Left renal pelvis (tissue), 4 donors: ENCODE measurements at regions not wholly inside any gene's neighbourhood (a gene's known extent, or its start where the extent isn't known, plus 50 kb on each side); places are given as distances from the start of the nearest gene placed in this dataset.
"Not testable (repeated sequence)": the region's sequence is repeated elsewhere in the genome, so short reads cannot be mapped to it uniquely, and the experiment has no call there.

Experiments
- DNase-seq, 4 donors: peaks; one replicate each; pipeline ENCODE4 v3.0.0-alpha.2; 2013; ENCODE audit warnings: low read depth in 4 of 4, low spot score in 3 of 4

DNA sequence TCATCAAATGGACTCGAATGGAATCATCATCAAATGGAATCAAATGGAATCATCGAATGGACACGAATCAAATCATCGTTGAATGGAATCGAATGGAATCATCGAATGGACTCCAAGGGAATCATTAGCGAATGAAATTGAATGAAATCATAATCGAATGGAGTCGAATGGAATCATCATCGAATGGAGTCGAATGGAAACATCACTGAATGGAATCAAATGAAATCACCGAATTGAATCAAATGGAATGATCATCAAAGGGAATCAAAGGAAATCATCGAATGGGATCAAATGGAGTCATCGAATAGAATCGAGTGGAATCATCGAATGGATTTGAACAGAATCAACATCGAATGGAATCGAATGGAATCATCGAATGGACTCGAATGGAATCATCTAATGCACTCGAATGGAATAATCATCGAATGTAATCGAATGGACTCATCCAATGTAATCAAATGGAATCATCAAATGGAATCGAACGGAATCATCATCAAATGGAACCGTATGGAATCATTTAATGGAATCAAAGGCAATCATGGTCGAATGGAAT, 232.2 kb downstream of the SHCBP1 start:
- DNase-seq = not testable (repeated sequence)

GRCh38 chr16:46388354-46388753, 232.8 kb downstream of the SHCBP1 start:
- DNase-seq = not testable (repeated sequence)

DNA sequence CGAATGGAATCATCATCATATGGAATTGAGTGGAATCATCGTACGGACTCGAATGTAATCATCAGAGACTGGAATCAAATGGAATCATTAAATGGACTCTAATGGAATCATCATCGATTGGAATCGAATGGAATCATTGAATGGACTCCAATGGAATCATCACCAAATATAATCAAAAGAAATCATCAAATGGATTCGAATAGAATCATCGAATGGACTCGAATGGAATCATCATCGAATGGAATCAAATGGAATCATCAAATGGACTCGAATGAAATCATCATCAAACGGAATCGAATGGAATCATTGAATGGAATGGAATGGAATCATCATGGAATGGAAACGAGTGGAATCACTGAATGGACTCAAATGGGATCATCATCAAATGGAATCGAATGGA, 233.5 kb downstream of the SHCBP1 start:
- DNase-seq = not testable (repeated sequence)

- not testable (repeated sequence) for DNase-seq
These were observed 234.2 kb downstream of the SHCBP1 start for GRCh38 chr16:46386805-46387620.

- DNase-seq = not testable (repeated sequence)
These were observed 234.9 kb downstream of the SHCBP1 start for GRCh38 chr16:46386110-46386771.

DNA sequence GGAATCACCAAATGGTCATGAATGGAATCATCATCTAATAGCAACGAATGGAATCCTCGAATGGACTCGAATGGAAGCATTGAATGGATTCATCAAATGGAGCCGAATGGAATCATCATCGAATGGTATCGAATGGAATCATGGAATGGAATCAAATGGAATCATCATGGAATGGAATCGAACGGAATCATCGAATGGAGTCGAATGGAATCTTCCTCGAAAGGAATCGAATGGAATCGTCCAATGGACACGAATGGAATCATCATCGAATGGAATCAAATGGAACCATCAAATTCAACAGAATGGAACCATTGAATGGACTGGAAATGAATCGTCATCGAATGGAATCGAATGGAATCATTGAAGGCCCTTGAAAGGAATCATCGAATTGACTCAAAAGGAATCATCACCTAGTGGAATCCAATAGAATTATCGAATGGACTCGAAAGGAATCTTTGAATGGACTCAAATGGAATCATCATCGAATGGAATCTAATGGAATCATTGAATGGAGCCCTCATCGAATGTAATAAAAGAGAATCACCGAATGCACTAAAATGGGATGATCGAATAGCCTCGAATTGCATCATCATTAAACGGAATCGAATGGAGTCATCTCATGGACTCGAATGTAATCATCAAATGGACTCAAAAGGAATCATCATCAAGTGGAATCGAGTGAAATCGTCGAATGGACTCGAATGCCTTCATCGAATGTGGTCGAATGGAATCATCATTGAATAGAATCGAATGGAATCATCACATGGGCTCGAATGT, 236.7 kb downstream of the SHCBP1 start:
- DNase-seq = not testable (repeated sequence)

GRCh38 chr16:46383581-46383980, 237.6 kb downstream of the SHCBP1 start:
- DNase-seq = not testable (repeated sequence)

- not testable (repeated sequence) for DNase-seq
These were observed 238.2 kb downstream of the SHCBP1 start for GRCh38 chr16:46382791-46383541.

GRCh38 chr16:46382079-46382478, 239.1 kb downstream of the SHCBP1 start:
- DNase-seq = not testable (repeated sequence)

DNA sequence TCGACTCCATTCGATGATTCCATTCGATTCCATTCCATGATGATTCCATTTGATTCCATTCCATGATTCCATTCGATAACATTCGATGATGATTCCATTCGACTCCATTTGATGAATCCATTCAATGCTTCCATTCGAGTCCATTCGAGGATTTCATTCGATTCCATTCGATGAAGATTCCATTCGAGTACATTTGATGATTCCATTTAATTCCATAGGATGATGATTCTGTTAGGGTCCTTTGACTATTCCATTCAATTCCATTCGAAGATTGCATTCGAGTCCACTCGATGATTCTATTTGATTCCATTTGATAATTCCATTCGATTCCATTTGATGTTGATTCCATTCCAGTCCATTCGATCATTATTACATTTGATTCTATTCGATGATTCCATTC, 239.8 kb downstream of the SHCBP1 start:
- not testable (repeated sequence) for DNase-seq
